ENCODE measurements at regions not wholly inside any gene's neighbourhood (a gene's known extent, or its start where the extent isn't known, plus 50 kb on each side); places are given as distances from the start of the nearest gene placed in this dataset.

- H3K4me3 ChIP-seq (ENCODE audit: low read length): no peak overlapping the region
- no peak for TF ChIP-seq CTCF (conservative IDR thresholded peaks at IDR 0.05; ENCODE audit: low read length)
- DNase-seq (ENCODE audit: low read depth): no peak
Observed at GRCh38 chr1:220342853-220343252, 70.6 kb upstream of the RAB3GAP2 start.

GRCh38 chr1:220341126-220341525 lies 68.9 kb upstream of the RAB3GAP2 start:
- DNase-seq (ENCODE audit: low read depth): no peak
- no peak overlapping the region for H3K4me3 ChIP-seq (ENCODE audit: low read length)
- no peak for TF ChIP-seq CTCF (conservative IDR thresholded peaks at IDR 0.05; ENCODE audit: low read length)

GRCh38 chr1:220339581-220339980 lies 67.3 kb upstream of the RAB3GAP2 start:
- no peak overlapping the region for H3K4me3 ChIP-seq (ENCODE audit: low read length)
- no peak for DNase-seq (ENCODE audit: low read depth)
- no peak for TF ChIP-seq CTCF (conservative IDR thresholded peaks at IDR 0.05; ENCODE audit: low read length)

GRCh38 chr1:220338759-220339158 lies 66.5 kb upstream of the RAB3GAP2 start:
- no peak for TF ChIP-seq CTCF (conservative IDR thresholded peaks at IDR 0.05; ENCODE audit: low read length)
- DNase-seq (ENCODE audit: low read depth): no peak

GRCh38 chr1:220336391-220337031 lies 64.3 kb upstream of the RAB3GAP2 start:
- no peak for DNase-seq (ENCODE audit: low read depth)
- no peak overlapping the region for H3K4me3 ChIP-seq (ENCODE audit: low read length)
- TF ChIP-seq CTCF (conservative IDR thresholded peaks at IDR 0.05; ENCODE audit: low read length): no peak

More at GRCh38 chr1:220338759-220339158, 66.5 kb upstream of the RAB3GAP2 start:
- no peak overlapping the region for H3K4me3 ChIP-seq (ENCODE audit: low read length)

- no peak for TF ChIP-seq CTCF (conservative IDR thresholded peaks at IDR 0.05; ENCODE audit: low read length)
- DNase-seq (ENCODE audit: low read depth): no peak
- H3K4me3 ChIP-seq (ENCODE audit: low read length): no peak overlapping the region
Observed at GRCh38 chr1:220335668-220336067, 63.4 kb upstream of the RAB3GAP2 start.

- DNase-seq (ENCODE audit: low read depth): no peak
- no peak for TF ChIP-seq CTCF (conservative IDR thresholded peaks at IDR 0.05; ENCODE audit: low read length)
- no peak overlapping the region for H3K4me3 ChIP-seq (ENCODE audit: low read length)
Observed at GRCh38 chr1:220331318-220331717, 59.1 kb upstream of the RAB3GAP2 start.

Measured in AG10803 (cell line).